OCI-LY3 (cell line): ENCODE measurements at regions not wholly inside any gene's neighbourhood (a gene's known extent, or its start where the extent isn't known, plus 50 kb on each side); places are given as distances from the start of the nearest gene placed in this dataset.

Experiments used
- H2AFZ ChIP-seq: fragments of 200-600, 300-600 bp; shearing (Covaris generic); 2 replicates; pipeline ENCODE4 v1.6.0; 2014; ENCODE audit warnings: antibody characterized with exemption, low read depth, low read length
- H3K27ac ChIP-seq: fragments of 200-600, 300-600 bp; sonication (generic); 2 replicates; pipeline ENCODE4 v1.5.1; 2014; ENCODE audit warnings: mild to moderate bottlenecking, low read length, moderate library complexity, mixed read lengths
- H3K27me3 ChIP-seq: fragments of 200-600, 300-600 bp; sonication (generic); 2 replicates; pipeline ENCODE4 v1.6.1; 2014; ENCODE audit warnings: low read depth, low read length, mixed read lengths
- H3K36me3 ChIP-seq: fragments of 200-600, 300-600 bp; sonication (generic); replicated peaks from 2 replicates; pipeline ENCODE3; 2014; ENCODE audit warnings: low read depth, low read length, mixed read lengths
- H3K4me1 ChIP-seq: fragments of 300-600, 200-600 bp; sonication (generic); 2 replicates; pipeline ENCODE4 v1.6.1; 2014; ENCODE audit warnings: low read length, mixed read lengths
- H3K4me2 ChIP-seq: fragments of 200-600, 300-600 bp; sonication (generic); 2 replicates; pipeline ENCODE4 v1.6.1; 2014; ENCODE audit warnings: low read length, mixed read lengths
- H3K4me3 ChIP-seq: fragments of 300-600, 200-600 bp; sonication (generic); 2 replicates; pipeline ENCODE4 v1.5.1; 2014; ENCODE audit warnings: antibody characterized with exemption, mild to moderate bottlenecking, low read length, moderate library complexity
- H3K79me2 ChIP-seq: fragments of 300-600, 200-600 bp; shearing (Covaris generic); 2 replicates; pipeline ENCODE4 v1.6.1; 2014; ENCODE audit warnings: mild to moderate bottlenecking, low read length, mixed read lengths
- H3K9ac ChIP-seq: fragments of 300-600, 200-600 bp; shearing (Covaris generic); 2 replicates; pipeline ENCODE4 v1.6.0; 2014; ENCODE audit warnings: mild to moderate bottlenecking, low read length, moderate library complexity
- H3K9me3 ChIP-seq: fragments of 200-600, 300-600 bp; shearing (Covaris generic); 2 replicates; pipeline ENCODE4 v1.6.1; 2014; ENCODE audit warnings: low read length, mixed read lengths; ENCODE audit not compliant: insufficient read depth
- H4K20me1 ChIP-seq: fragments of 200-600, 300-600 bp; sonication (generic); 2 replicates; pipeline ENCODE4 v1.6.1; 2016; ENCODE audit warnings: low read length, mixed read lengths; ENCODE audit not compliant: insufficient read depth
- CTCF ChIP-seq: fragments of 200-600, 300-600 bp; sonication (generic); IDR thresholded peaks from 2 replicates; pipeline ENCODE4 v1.5.1; 2014; ENCODE audit warnings: antibody characterized with exemption, low read length, low read depth
- EZH2phosphoT487 ChIP-seq: fragments of 200-600 bp; shearing (Covaris generic); IDR thresholded peaks from 2 replicates; pipeline ENCODE4 v1.6.1; 2018; ENCODE audit warnings: antibody characterized with exemption, mixed run types, low read depth

- H3K4me1 ChIP-seq, result no peaks in the 10 kb centered on the region
- no peak overlapping the region for H3K4me2 ChIP-seq
- no peaks in the 10 kb centered on the region for H3K36me3 ChIP-seq
- no peaks in the 10 kb centered on the region for H3K79me2 ChIP-seq
- H3K27me3 ChIP-seq, result no peaks in the 10 kb centered on the region
- no peak overlapping the region for H3K9ac ChIP-seq
- H3K4me3 ChIP-seq, result no peak overlapping the region
- no peak overlapping the region for H2AFZ ChIP-seq
- no peak overlapping the region for H3K27ac ChIP-seq
- H4K20me1 ChIP-seq, result no peaks in the 10 kb centered on the region
- H3K9me3 ChIP-seq, result no peaks in the 10 kb centered on the region
- no peak for TF ChIP-seq CTCF
- no peak for TF ChIP-seq EZH2phosphoT487
Measured at GRCh38 chr4:97197106-97197505, 946.2 kb downstream of the STPG2 start.

GRCh38 chr4:97208749-97209148, 934.5 kb downstream of the STPG2 start:
- H3K36me3 ChIP-seq, result no peaks in the 10 kb centered on the region
- H3K4me1 ChIP-seq, result peaks cover 3% of the 10 kb centered on the region
- no peaks in the 10 kb centered on the region for H3K27me3 ChIP-seq
- no peaks in the 10 kb centered on the region for H4K20me1 ChIP-seq
- H3K79me2 ChIP-seq, result no peaks in the 10 kb centered on the region
- no peak overlapping the region for H2AFZ ChIP-seq
- no peak for TF ChIP-seq EZH2phosphoT487
- TF ChIP-seq CTCF, result no peak
- no peak overlapping the region for H3K9ac ChIP-seq
- H3K4me2 ChIP-seq, result no peak overlapping the region
- H3K4me3 ChIP-seq, result no peak overlapping the region
- no peak overlapping the region for H3K27ac ChIP-seq
- H3K9me3 ChIP-seq, result no peaks in the 10 kb centered on the region

- Histone ChIP-seq H3K4me3 (no peak overlapping the region), H3K9me3 (no peaks in the 10 kb centered on the region), H3K36me3 (no peaks in the 10 kb centered on the region), H4K20me1 (no peaks in the 10 kb centered on the region), H3K9ac (no peak overlapping the region), H2AFZ (no peak overlapping the region), H3K4me2 (no peak overlapping the region), H3K27me3 (no peaks in the 10 kb centered on the region), H3K79me2 (no peaks in the 10 kb centered on the region), H3K27ac (no peak overlapping the region), H3K4me1 (no peaks in the 10 kb centered on the region)
- TF ChIP-seq CTCF, result no peak
- TF ChIP-seq EZH2phosphoT487, result no peak
Measured at GRCh38 chr4:97215409-97215941, 927.8 kb downstream of the STPG2 start.

GRCh38 chr4:97216046-97216445, 927.2 kb downstream of the STPG2 start:
- no peaks in the 10 kb centered on the region for H4K20me1 ChIP-seq
- no peak overlapping the region for H3K9ac ChIP-seq
- H3K4me1 ChIP-seq, result no peaks in the 10 kb centered on the region

More at GRCh38 chr4:97216046-97216445, 927.2 kb downstream of the STPG2 start:
- Histone ChIP-seq H3K27me3 (no peaks in the 10 kb centered on the region), H3K27ac (no peak overlapping the region), H3K4me2 (no peak overlapping the region), H3K9me3 (no peaks in the 10 kb centered on the region), H3K36me3 (no peaks in the 10 kb centered on the region), H3K79me2 (no peaks in the 10 kb centered on the region), H3K4me3 (no peak overlapping the region), H2AFZ (no peak overlapping the region)
- TF ChIP-seq EZH2phosphoT487 (no peak), CTCF (no peak)
